C4-2B (cell line): ENCODE measurements at regions not wholly inside any gene's neighbourhood (a gene's known extent, or its start where the extent isn't known, plus 50 kb on each side); places are given as distances from the start of the nearest gene placed in this dataset.
"Not testable (repeated sequence)": the region's sequence is repeated elsewhere in the genome, so short reads cannot be mapped to it uniquely, and the experiment has no call there.

Experiments
- H3K27ac ChIP-seq: fragments of 450-650 bp; 2 replicates; pipeline ENCODE4 v1.5.1; 2017
- CTCF ChIP-seq: fragments of 450-650 bp; conservative IDR thresholded peaks from 2 replicates; pipeline ENCODE4 v1.5.1; 2017; ENCODE audit warnings: mild to moderate bottlenecking
- ZFX ChIP-seq: fragments of 450-650 bp; IDR thresholded peaks from 2 replicates; pipeline ENCODE4 v1.6.1; 2017

GRCh38 chr18:53862921-53863320, 361.5 kb downstream of the MBD2 start:
- H3K27ac ChIP-seq = no peak overlapping the region
- TF ChIP-seq ZFX (no peak), CTCF (no peak)

- TF ChIP-seq ZFX = no peak
- TF ChIP-seq CTCF = no peak
- H3K27ac ChIP-seq = no peak overlapping the region
These were observed 363.3 kb downstream of the MBD2 start for GRCh38 chr18:53861185-53861584.

- H3K27ac ChIP-seq = no peak overlapping the region
- no peak for TF ChIP-seq ZFX
- TF ChIP-seq CTCF = no peak
These were observed 364.7 kb downstream of the MBD2 start for GRCh38 chr18:53859764-53860163.

- no peak for TF ChIP-seq CTCF
- TF ChIP-seq ZFX = no peak
- H3K27ac ChIP-seq = no peak overlapping the region
These were observed 373.6 kb downstream of the MBD2 start for GRCh38 chr18:53850902-53851301.

GRCh38 chr18:53843763-53844162, 380.7 kb downstream of the MBD2 start:
- TF ChIP-seq CTCF (no peak), ZFX (no peak)
- H3K27ac ChIP-seq = no peak overlapping the region

GRCh38 chr18:53843113-53843760, 381.2 kb downstream of the MBD2 start:
- TF ChIP-seq CTCF (no peak), ZFX (no peak)

GRCh38 chr18:53838746-53839145, 385.7 kb downstream of the MBD2 start:
- H3K27ac ChIP-seq = no peak overlapping the region
- TF ChIP-seq CTCF (no peak), ZFX (no peak)

More at GRCh38 chr18:53843113-53843760, 381.2 kb downstream of the MBD2 start:
- no peak overlapping the region for H3K27ac ChIP-seq

- not testable (repeated sequence) for H3K27ac ChIP-seq
These were observed 403.3 kb downstream of the MBD2 start for GRCh38 chr18:53821141-53821540.
